ENCODE measurements at regions not wholly inside any gene's neighbourhood (a gene's known extent, or its start where the extent isn't known, plus 50 kb on each side); places are given as distances from the start of the nearest gene placed in this dataset.

- DNase-seq (ENCODE audit: low spot score) (no peak), ATAC-seq (ENCODE audit: low read depth) (no peak)
- Histone ChIP-seq H3K27ac (ENCODE audit: poor library complexity, severe bottlenecking) (no peak overlapping the region), H3K36me3 (ENCODE audit: low read depth) (no peaks in the 10 kb centered on the region), H3K4me1 (ENCODE audit: insufficient read depth, poor library complexity, severe bottlenecking) (no peaks in the 10 kb centered on the region), H3K4me3 (ENCODE audit: severe bottlenecking) (no peak overlapping the region), H3K27me3 (ENCODE audit: insufficient read depth, poor library complexity, severe bottlenecking) (no peaks in the 10 kb centered on the region), H3K9me3 (ENCODE audit: severe bottlenecking) (no peaks in the 10 kb centered on the region)
- no peak for TF ChIP-seq CTCF (IDR thresholded peaks at IDR 0.05; ENCODE audit: poor library complexity, severe bottlenecking)
Measured at GRCh38 chr9:82090046-82090445, 101.5 kb downstream of the SPATA31D1 start.

DNA sequence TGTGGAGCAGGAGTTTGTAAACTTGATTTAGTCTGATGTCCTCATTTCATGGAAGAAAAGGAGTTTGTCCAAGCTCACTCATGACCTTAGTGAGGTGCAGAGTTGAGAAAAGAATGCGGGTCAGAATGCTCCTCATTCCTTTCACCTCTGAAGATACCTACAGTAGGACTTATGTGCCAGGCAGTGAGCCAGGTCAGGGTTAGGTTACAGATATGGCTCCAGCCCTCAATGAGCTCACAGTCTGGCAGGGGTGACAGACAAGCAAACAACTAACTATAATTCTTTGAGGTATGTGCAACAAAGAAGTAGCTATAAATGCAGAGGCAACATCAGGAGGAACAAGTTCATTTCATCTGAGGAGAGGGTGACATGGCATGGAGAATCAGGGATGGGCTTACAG lies 102.5 kb downstream of the SPATA31D1 start:
- Histone ChIP-seq H3K27ac (ENCODE audit: poor library complexity, severe bottlenecking) (no peak overlapping the region), H3K4me1 (ENCODE audit: insufficient read depth, poor library complexity, severe bottlenecking) (no peaks in the 10 kb centered on the region), H3K36me3 (ENCODE audit: low read depth) (no peaks in the 10 kb centered on the region), H3K4me3 (ENCODE audit: severe bottlenecking) (no peak overlapping the region), H3K27me3 (ENCODE audit: insufficient read depth, poor library complexity, severe bottlenecking) (no peaks in the 10 kb centered on the region), H3K9me3 (ENCODE audit: severe bottlenecking) (no peaks in the 10 kb centered on the region)
- ATAC-seq (ENCODE audit: low read depth) (no peak), DNase-seq (ENCODE audit: low spot score) (no peak)
- no peak for TF ChIP-seq CTCF (IDR thresholded peaks at IDR 0.05; ENCODE audit: poor library complexity, severe bottlenecking)

DNA sequence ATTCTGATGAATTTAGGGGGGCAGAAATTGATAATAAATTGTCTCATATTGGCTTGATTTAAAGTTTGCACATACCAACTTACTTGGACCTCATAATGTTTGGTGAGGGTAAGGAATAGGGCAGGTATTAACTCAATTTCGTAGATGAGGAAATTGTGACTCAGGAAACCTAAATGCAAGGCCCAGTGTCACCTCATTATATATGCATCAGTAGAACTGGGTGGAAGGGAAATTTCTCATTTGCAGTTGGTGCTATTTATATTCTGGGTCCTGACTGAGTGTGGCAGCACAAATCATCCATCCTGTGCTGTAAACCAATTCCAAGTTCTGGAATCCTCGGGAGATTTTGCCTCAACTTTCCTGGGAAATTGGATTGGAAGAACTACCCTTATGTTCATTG lies 103.0 kb downstream of the SPATA31D1 start:
- Histone ChIP-seq H3K4me1 (ENCODE audit: insufficient read depth, poor library complexity, severe bottlenecking) (no peaks in the 10 kb centered on the region), H3K9me3 (ENCODE audit: severe bottlenecking) (no peaks in the 10 kb centered on the region), H3K4me3 (ENCODE audit: severe bottlenecking) (no peak overlapping the region), H3K27me3 (ENCODE audit: insufficient read depth, poor library complexity, severe bottlenecking) (no peaks in the 10 kb centered on the region), H3K36me3 (ENCODE audit: low read depth) (no peaks in the 10 kb centered on the region), H3K27ac (ENCODE audit: poor library complexity, severe bottlenecking) (no peak overlapping the region)
- ATAC-seq (ENCODE audit: low read depth) (no peak), DNase-seq (ENCODE audit: low spot score) (no peak)
- TF ChIP-seq CTCF (IDR thresholded peaks at IDR 0.05; ENCODE audit: poor library complexity, severe bottlenecking): no peak

GRCh38 chr9:82101475-82101874 lies 112.9 kb downstream of the SPATA31D1 start:
- Histone ChIP-seq H3K4me3 (ENCODE audit: severe bottlenecking) (no peak overlapping the region), H3K27ac (ENCODE audit: poor library complexity, severe bottlenecking) (no peak overlapping the region), H3K27me3 (ENCODE audit: insufficient read depth, poor library complexity, severe bottlenecking) (no peaks in the 10 kb centered on the region), H3K4me1 (ENCODE audit: insufficient read depth, poor library complexity, severe bottlenecking) (no peaks in the 10 kb centered on the region), H3K36me3 (ENCODE audit: low read depth) (no peaks in the 10 kb centered on the region), H3K9me3 (ENCODE audit: severe bottlenecking) (no peaks in the 10 kb centered on the region)
- no peak for TF ChIP-seq CTCF (IDR thresholded peaks at IDR 0.05; ENCODE audit: poor library complexity, severe bottlenecking)
- ATAC-seq (ENCODE audit: low read depth) (no peak), DNase-seq (ENCODE audit: low spot score) (no peak)

GRCh38 chr9:82104252-82104651 lies 115.7 kb downstream of the SPATA31D1 start:
- Histone ChIP-seq H3K4me1 (ENCODE audit: insufficient read depth, poor library complexity, severe bottlenecking) (no peaks in the 10 kb centered on the region), H3K36me3 (ENCODE audit: low read depth) (no peaks in the 10 kb centered on the region), H3K27me3 (ENCODE audit: insufficient read depth, poor library complexity, severe bottlenecking) (no peaks in the 10 kb centered on the region), H3K27ac (ENCODE audit: poor library complexity, severe bottlenecking) (no peak overlapping the region), H3K9me3 (ENCODE audit: severe bottlenecking) (no peaks in the 10 kb centered on the region), H3K4me3 (ENCODE audit: severe bottlenecking) (no peak overlapping the region)
- no peak for DNase-seq (ENCODE audit: low spot score)
- no peak for TF ChIP-seq CTCF (IDR thresholded peaks at IDR 0.05; ENCODE audit: poor library complexity, severe bottlenecking)
- ATAC-seq (ENCODE audit: low read depth): no peak

Data from RWPE2 (cell line).